DMS53 (cell line): ENCODE measurements at regions not wholly inside any gene's neighbourhood (a gene's known extent, or its start where the extent isn't known, plus 50 kb on each side); places are given as distances from the start of the nearest gene placed in this dataset.
A peak's percentile ranks its signal among the peaks of the same experiment; 100 is the strongest.

Source experiments
- DNase-seq: peaks from one replicate; lab custom pipeline; 2025; lab: John Stamatoyannopoulos, UW

- no peak for DNase-seq
Observed at GRCh38 chr18:64254399-64255093, 105.7 kb upstream of the LINC00305 start.

GRCh38 chr18:64253873-64254272 is 105.0 kb upstream of the LINC00305 start:
- peak; percentile 20 for DNase-seq

- no peak for DNase-seq
Observed at GRCh38 chr18:64253222-64253621, 104.3 kb upstream of the LINC00305 start.

DNA sequence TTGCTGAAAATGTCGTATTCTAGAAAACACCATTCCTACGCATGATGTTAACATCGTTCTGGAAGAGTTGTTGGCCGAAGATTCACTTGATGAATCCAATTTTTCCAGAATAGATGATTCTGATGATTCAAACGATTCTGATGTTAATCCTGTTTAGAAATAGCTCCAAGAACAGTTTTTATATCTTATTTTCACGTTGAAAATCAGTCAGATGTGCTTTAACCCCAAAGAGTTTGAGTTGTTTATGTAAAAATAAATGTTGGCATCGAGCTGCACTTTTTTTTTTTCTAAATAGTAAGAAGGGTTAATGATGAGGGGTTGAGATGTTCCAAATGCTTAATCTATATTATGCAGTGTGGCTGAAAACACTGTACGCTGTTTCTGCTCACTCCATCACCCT is 99.9 kb upstream of the LINC00305 start:
- DNase-seq, result no peak

DNA sequence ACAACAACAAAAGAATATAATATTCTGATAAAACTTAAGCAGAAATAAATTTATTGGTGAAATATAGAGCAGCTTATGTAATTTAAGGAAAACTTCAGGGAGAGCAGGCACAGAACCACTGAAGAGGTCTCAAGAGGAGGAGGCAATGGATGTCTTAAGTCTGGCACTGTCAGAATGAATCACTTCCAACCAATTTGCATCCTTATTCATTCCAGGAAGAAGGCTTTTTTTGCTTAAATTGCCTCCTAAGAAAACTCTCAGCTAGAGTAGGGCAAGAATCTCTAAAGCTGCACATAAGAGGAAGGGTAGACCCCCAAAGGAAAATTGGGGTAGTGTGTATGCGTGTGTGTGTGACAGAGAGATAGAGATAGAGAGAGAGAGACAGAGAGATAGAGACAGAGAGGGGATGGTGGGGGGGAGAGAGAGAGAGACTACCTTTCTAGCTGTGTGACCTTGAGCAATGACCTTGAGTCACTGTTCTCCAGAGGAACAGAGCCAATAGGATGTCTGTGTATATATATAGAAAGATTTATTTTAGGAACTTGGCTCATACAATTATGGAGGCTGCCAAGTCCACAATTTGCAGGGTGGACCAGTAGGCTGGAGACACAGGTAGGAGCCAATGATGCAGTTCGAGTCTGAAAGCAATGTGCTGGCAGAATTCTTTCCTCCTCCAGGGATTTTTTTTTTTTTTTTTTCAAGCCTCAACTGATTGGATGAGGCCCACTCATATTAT is 96.4 kb upstream of the LINC00305 start:
- DNase-seq, result no peak

- DNase-seq, result peak; percentile 84
Observed at GRCh38 chr18:64244571-64244970, 95.7 kb upstream of the LINC00305 start.

- DNase-seq, result no peak
Observed at GRCh38 chr18:64240316-64240715, 91.4 kb upstream of the LINC00305 start.

- no peak for DNase-seq
Observed at GRCh38 chr18:64238076-64238475, 89.2 kb upstream of the LINC00305 start.

DNA sequence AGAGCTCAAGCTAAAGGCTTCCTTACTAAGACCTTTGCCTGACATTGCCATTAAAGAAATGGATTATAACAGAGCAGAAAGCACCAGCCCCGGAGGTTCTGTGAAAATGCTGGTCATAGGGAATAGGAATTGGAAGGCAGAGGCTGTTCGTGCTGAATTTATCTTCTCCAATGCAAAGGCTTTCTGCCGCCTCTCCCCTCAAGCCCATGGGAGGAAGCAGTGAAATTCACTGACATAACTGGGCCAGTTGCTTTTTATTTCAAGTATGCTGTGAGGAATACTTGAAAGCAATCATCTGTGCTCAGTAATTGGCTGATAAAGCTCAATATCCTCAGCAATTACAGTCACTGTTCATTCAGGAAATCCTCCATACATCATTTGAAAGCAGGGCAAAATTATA is 85.4 kb upstream of the LINC00305 start:
- no peak for DNase-seq

- peak; percentile 47 for DNase-seq
Observed at GRCh38 chr18:64233851-64234250, 85.0 kb upstream of the LINC00305 start.

GRCh38 chr18:64220941-64221340 is 72.1 kb upstream of the LINC00305 start:
- no peak for DNase-seq

DNA sequence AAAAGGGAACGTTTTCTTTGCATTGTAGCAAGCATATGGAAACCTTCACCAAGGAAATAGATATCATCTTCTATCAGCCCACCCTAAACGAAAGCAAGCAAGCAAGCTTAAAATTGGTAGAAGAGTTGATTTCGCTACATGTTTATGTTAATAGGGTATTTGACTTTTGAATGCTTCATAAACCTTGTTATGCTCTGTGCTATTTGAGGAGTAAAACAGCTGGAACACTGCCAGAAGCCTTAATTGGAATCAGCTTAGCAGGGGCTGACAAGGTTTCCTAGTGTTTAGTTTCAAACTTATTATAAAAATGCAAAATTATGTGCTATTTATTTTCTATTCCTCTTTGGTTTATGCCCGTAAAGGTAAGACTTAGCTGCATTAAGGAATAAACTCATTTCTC is 70.6 kb upstream of the LINC00305 start:
- DNase-seq, result no peak

GRCh38 chr18:64210401-64210949 is 61.6 kb upstream of the LINC00305 start:
- no peak for DNase-seq

DNA sequence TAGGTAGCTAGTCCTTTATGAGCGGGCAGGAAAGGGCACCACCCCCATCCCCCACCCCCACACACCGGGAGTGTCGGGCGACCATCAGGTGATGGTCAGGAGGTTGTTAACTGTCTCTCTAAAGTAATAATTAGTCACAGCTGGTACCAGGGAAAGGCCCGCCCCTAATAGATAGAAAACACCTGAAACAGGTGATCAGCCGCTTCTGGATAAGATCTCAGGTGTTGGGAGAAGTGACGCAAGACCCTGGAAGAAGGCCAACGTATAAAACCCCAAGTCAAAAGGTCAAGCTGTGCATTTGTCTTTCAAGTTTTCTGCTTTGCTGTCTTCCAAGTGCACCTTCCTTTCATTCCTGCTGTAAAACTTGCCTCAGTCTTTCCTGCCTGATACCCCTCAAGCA is 59.6 kb upstream of the LINC00305 start:
- DNase-seq, result peak; percentile 19

- no peak for DNase-seq
Observed at GRCh38 chr18:64207820-64208219, 58.9 kb upstream of the LINC00305 start.

- no peak for DNase-seq
Observed at GRCh38 chr18:64203295-64203694, 54.4 kb upstream of the LINC00305 start.

GRCh38 chr18:64202863-64203262 is 54.0 kb upstream of the LINC00305 start:
- no peak for DNase-seq

GRCh38 chr18:64202210-64202836 is 53.4 kb upstream of the LINC00305 start:
- no peak for DNase-seq

DNA sequence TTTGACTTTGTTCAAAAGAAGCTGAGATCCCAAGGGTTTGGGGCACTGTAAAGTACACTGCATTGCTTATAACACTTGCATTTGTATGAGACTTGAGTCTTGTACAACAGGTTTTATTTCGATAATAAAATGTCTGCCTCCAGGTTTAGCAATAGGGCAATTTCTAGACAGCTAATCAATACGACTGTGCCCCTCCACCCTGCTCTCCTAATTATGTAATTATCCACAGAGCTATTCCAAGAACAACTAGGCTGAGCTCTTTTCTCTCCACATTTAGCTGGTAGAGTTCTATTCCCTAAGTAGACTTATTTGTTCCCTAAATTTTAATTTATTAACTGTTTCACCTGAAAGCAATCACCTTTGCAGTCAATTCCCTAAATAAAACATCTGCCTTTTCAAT is 52.9 kb upstream of the LINC00305 start:
- no peak for DNase-seq

DNA sequence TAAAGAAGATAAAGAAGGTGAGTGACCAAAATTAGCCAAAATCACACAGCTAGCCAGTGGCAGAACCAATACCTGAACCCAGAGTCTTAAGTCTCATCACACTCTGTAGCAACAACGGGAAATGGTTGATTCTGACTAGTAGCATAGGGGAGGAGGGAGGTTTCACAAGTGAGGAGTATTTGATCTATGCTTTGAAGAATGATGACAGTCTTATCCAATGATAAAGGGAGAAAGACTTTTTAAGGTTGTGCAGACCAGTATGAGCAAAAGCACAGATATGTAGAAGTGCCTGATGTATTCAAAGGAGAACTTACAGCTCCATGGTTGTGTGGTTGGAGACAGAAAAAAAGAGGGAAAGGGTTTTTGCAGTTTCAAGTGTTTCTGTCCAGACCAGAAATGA is 50.7 kb upstream of the LINC00305 start:
- no peak for DNase-seq
